ENCODE measurements at regions not wholly inside any gene's neighbourhood (a gene's known extent, or its start where the extent isn't known, plus 50 kb on each side); places are given as distances from the start of the nearest gene placed in this dataset.

GRCh38 chrX:15906041-15906943, 51.7 kb upstream of the AP1S2 start:
- TF ChIP-seq CTCF (conservative IDR thresholded peaks at IDR 0.05; ENCODE audit: low read depth, low read length) (no peak), POLR2A (IDR thresholded peaks at IDR 0.05; ENCODE audit: low read depth, low read length) (no peak), MXI1 (IDR thresholded peaks at IDR 0.05; ENCODE audit: borderline replicate concordance, low read depth, low read length) (no peak), BHLHE40 (IDR thresholded peaks at IDR 0.05; ENCODE audit: low read depth, low read length) (no peak), USF2 (IDR thresholded peaks at IDR 0.05; ENCODE audit: low read depth, low read length) (no peak), RAD21 (IDR thresholded peaks at IDR 0.05; ENCODE audit: low read length) (no peak), SMC3 (IDR thresholded peaks at IDR 0.05; ENCODE audit: low read depth, low read length) (no peak), RCOR1 (IDR thresholded peaks at IDR 0.05; ENCODE audit: insufficient replicate concordance, low read length) (no peak)
